ENCODE measurements at regions not wholly inside any gene's neighbourhood (a gene's known extent, or its start where the extent isn't known, plus 50 kb on each side); places are given as distances from the start of the nearest gene placed in this dataset.
"Not testable (repeated sequence)": the region's sequence is repeated elsewhere in the genome, so short reads cannot be mapped to it uniquely, and the experiment has no call there.

DNA sequence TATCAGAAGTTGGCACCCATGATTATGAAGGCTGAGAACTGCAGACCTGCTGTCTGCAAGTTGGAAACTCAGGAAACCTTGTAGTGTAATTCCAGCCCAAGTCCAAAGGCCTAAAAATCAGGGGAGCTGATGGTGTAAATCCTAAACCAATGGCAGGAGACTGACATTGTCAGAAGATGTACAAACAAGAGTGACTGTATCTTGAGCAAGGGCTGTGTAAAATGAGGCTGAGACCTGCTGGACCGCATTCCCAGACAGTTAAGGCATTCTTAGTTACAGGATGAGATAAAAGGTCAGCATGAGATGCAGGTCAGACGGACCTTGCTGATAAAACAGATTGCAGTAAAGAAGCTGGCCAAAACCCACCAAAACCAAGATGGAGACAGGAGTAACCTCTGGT lies 147.7 kb downstream of the COG6 start:
- DNase-seq (ENCODE audit: low spot score), result no peak

GRCh38 chr13:39803851-39804250 lies 148.4 kb downstream of the COG6 start:
- no peak for DNase-seq (ENCODE audit: low spot score)

DNA sequence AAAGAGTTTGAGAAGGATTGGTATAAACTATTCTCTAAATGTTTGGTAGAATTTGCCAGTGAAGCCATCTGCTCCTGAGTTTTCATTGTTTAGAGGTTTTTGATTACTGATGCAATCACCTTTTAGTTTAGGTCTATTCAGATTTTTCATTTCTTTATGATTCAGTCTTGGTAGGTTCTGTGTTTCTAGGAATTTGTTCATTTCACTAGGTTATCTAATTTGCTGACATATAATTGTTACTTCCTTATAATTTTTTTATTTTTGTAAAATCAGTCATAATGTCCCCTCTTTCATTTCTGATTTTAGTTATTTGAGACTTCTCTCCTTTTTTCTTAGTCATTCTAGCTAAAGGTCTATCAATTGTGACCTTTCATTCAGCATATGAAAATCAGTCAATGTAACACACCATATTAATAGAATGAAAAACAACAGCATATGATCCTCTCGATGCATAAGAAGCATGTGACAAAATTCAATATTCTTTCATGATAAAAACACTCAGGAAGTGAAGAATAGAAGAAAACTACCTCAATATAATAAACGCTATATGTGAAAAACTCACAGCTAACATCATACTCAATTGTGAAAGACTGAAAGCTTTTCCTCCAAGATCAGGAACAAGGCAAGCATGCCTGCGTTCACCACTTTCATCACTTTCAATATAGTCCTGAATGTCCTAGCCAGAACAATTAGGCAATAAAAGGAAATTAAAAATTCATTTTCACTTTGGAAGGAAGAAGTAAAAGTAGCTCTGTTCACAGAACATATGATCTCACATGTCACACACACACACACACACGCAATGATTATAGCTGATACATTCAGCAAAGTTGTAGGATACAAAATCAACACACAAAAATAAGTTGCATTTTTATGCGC lies 149.1 kb downstream of the COG6 start:
- DNase-seq (ENCODE audit: low spot score), result no peak

DNA sequence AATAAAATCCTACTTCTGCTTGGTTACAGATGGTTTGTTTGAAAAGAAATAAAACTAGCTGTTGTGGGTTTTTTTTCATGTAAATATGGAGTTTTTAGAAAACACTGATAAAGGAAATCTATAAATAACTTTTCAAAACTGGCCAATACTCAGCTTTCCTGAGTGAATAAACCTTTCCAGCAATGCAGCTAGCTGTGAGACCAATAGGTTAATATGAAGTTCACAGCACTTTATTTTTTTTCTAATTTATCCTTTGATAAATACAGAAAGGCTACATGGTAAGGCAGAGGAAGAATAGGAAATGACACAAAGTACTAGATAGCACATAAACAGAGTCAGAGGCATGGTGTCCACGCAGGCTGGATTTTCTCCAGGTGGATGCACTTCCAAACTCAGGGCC lies 154.0 kb downstream of the COG6 start:
- DNase-seq (ENCODE audit: low spot score), result no peak

DNA sequence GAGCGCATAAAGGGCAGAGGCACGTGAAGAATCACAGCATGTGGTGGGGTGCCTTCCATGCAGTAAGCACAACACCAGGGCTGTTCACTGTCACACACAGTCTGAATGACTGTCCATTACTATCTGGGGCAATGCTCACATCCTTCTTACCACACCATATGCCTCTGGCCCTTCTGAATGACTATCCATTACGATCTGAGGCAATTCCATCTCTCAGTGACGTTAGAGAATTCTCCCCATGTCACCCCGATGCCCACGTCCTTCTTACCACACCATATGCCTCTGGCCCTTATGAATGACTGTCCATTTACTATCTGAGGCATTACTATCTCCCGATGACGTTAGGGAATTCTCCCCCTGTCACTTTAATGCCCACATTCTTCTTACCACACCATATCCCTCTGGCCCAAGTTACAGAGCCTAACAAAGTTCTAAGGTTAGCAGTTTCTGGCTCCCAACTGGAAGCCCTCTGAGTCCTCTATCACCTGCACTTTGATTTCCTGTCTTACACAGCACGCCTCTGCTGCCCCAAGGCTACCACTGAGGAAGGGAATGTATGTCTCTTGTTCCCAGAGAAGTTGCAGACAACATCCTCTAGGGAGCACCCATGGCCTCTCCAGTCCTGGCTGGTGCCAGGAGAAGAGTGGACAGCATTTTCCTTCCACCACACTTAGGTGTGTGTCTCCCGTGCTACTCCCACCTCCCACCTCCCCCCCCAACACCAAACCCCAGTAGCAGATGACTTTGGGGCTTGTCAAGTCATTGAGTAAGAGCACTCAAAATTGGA lies 154.8 kb downstream of the COG6 start:
- DNase-seq (ENCODE audit: low spot score), result no peak

DNA sequence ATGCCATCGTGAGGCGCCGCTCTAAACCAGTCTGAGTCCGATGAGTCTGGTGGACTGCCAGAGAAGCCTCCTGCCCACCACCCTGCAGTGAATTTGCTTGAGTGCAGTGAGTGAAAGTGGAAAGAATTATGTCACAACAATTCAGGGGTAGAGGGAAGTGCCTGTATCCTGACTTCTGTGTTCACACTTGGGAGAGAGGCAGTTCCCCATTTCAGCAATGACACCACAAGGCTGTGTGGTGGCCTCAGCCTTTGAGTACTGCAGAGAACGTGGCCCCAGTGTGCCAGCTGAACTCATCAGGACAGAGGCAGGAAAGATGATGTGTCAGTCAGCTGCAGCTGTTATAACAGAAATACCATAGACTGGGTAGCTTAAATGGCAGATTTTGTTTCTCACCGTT lies 155.6 kb downstream of the COG6 start:
- DNase-seq (ENCODE audit: low spot score), result no peak

GRCh38 chr13:39811696-39812095 lies 156.2 kb downstream of the COG6 start:
- no peak for DNase-seq (ENCODE audit: low spot score)

GRCh38 chr13:39815345-39816111 lies 160.1 kb downstream of the COG6 start:
- DNase-seq (ENCODE audit: low spot score), result no peak

GRCh38 chr13:39816936-39817335 lies 161.5 kb downstream of the COG6 start:
- DNase-seq (ENCODE audit: low spot score), result no peak

- DNase-seq (ENCODE audit: low spot score), result no peak
These were observed 163.5 kb downstream of the COG6 start for GRCh38 chr13:39818953-39819352.

- no peak for DNase-seq (ENCODE audit: low spot score)
These were observed 165.1 kb downstream of the COG6 start for GRCh38 chr13:39820606-39821005.

GRCh38 chr13:39821977-39822376 lies 166.5 kb downstream of the COG6 start:
- DNase-seq (ENCODE audit: low spot score), result no peak

DNA sequence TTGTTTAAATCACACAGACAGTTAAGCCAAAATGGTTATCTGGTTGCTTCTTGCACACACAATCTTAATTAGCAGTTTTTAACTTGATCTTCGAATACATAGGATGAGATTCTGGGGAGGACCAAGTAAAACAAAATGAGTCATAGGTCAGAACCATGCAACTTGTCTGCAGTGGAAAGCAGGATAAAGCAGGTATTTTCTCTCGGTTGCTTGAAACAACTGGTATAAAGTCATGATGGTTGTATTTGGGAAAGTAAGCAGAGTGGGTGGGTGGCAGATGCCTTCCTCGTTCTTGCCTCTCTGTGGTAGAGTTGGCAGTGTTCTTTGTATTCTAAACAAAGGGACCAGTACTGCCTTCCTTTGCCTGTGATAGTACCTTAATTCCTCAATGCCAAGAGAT lies 167.0 kb downstream of the COG6 start:
- DNase-seq (ENCODE audit: low spot score), result no peak

GRCh38 chr13:39823063-39823713 lies 167.7 kb downstream of the COG6 start:
- no peak for DNase-seq (ENCODE audit: low spot score)

GRCh38 chr13:39825886-39826285 lies 170.4 kb downstream of the COG6 start:
- DNase-seq (ENCODE audit: low spot score), result no peak

DNA sequence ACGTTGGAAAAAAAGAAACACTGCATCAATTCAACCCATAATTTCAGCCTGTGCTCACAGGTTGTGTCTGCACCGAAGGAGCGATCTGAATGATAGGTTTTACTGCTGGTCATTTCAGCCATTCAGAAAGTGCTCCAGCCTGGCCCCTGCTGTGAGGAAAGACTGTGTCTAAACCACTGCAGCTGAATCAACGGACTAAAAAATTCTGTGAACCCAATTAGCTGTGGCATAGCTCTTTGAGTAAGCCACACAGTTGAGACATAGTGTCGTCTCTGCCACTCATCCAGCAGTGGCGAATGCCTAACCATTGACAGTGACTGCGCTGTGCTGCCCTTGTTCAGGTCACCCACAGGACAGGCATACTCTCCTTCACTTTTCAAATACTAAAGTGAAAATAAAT lies 179.8 kb downstream of the COG6 start:
- DNase-seq (ENCODE audit: low spot score), result no peak

GRCh38 chr13:39836038-39836437 lies 180.6 kb downstream of the COG6 start:
- DNase-seq (ENCODE audit: low spot score), result no peak

GRCh38 chr13:39837866-39838265 lies 182.4 kb downstream of the COG6 start:
- DNase-seq (ENCODE audit: low spot score), result not testable (repeated sequence)

DNA sequence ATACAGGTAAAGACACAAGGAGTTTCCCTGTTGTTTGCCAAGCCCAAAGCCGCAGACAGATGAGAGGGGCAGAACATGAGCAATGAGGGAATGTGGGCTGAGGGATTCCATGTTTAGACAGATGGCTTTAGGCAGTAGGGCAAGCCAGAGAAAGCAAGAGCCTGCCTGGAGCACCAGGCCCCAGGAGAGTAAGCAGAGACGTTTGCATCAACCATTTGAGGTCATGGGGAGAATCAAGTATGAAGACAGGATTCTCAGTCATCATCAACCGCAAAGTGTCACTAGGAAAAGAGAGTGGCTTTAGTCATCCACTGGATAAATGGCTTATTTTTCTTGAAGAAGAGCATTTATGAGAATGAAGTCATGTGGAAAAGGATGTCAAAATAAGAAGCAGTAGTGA lies 184.7 kb downstream of the COG6 start:
- no peak for DNase-seq (ENCODE audit: low spot score)

GRCh38 chr13:39847336-39847735 lies 191.9 kb downstream of the COG6 start:
- DNase-seq (ENCODE audit: low spot score), result no peak

- DNase-seq (ENCODE audit: low spot score), result no peak
These were observed 199.8 kb downstream of the COG6 start for GRCh38 chr13:39855236-39855635.

- DNase-seq (ENCODE audit: low spot score), result no peak
These were observed 201.3 kb downstream of the COG6 start for GRCh38 chr13:39856714-39857113.
